ENCODE measurements at regions not wholly inside any gene's neighbourhood (a gene's known extent, or its start where the extent isn't known, plus 50 kb on each side); places are given as distances from the start of the nearest gene placed in this dataset.
"Not testable (repeated sequence)": the region's sequence is repeated elsewhere in the genome, so short reads cannot be mapped to it uniquely, and the experiment has no call there.

DNA sequence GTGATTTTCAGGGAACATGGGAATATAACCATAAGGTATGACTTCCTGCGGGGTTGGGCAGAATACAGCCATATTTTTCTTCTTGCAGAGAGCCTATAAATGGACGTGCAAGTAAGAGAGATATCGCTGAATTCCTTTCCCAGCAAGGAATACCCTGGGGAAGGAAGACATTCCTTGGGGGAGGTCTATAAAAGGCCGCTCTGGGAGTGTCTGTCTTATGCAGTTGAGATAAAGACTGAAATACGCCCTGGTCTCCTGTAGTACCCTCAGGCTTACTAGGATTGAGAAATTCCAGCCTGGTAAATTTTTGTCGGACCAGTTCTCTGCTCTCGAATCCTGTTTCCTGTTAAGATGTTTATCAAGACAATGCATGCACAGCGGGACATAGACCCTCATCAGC is 282.2 kb upstream of the CYLC2 start:
- TF ChIP-seq CTCF (IDR thresholded peaks at IDR 0.05; ENCODE audit: poor library complexity, severe bottlenecking); RAD21 (conservative IDR thresholded peaks at IDR 0.05): not testable (repeated sequence)

Data from neural cell (in vitro differentiated cells).